ENCODE measurements at regions not wholly inside any gene's neighbourhood (a gene's known extent, or its start where the extent isn't known, plus 50 kb on each side); places are given as distances from the start of the nearest gene placed in this dataset.

DNA sequence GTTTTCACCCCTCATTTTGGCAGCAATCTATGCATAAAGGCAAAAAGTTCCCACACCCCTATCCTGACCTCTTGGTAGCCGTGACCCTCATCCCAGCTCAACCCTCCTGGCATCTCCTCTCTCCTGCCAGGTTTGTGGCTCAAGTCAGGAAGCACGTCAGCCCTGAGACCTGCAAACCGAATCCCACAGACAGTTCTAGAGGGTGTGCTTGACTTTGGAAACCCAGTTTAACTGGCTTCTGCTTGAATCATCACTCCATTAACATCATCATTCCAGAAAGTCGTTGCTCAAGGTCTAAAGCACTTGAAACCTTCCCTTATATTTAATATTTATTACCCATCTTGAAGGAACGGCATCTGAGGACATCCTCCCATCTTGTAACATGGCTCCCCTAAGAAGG is 133.4 kb upstream of the ERG start:
- no peak for ATAC-seq
- SMC1A ChIA-PET (ENCODE audit: uncharacterized antibody, unreplicated experiment), result no interaction called here
- in situ Hi-C loops (cut with MboI), result no loop called here
- no peaks in the 10 kb centered on the region for H3K36me3 ChIP-seq (ENCODE audit: control insufficient read depth in 2 of 2, insufficient read depth in 2 of 2, low read length in 1 of 2)
- H3K4me1 ChIP-seq (ENCODE audit: control insufficient read depth, insufficient read depth, low read length), result no peaks in the 10 kb centered on the region
- H3K79me2 ChIP-seq (ENCODE audit: control insufficient read depth, insufficient read depth, low read length), result no peaks in the 10 kb centered on the region
- H3K27me3 ChIP-seq (replicated peaks in 1 of 2; ENCODE audit: control insufficient read depth in 2 of 2, insufficient read depth in 2 of 2, low read length in 1 of 2), result no peaks in the 10 kb centered on the region; a peak in 1 of 4 replicates
- H3K27ac ChIP-seq (ENCODE audit: control insufficient read depth, insufficient read depth), result no peak overlapping the region
- H3K4me3 ChIP-seq, result no peak overlapping the region
- intact Hi-C loops (cut with micrococcal nuclease; ENCODE audit: unreplicated experiment), result no loop called here
- CTCF ChIA-PET, result no interaction called here
- H4K20me1 ChIP-seq (ENCODE audit: control insufficient read depth, insufficient read depth), result no peaks in the 10 kb centered on the region
- RAD21 ChIA-PET (ENCODE audit: unreplicated experiment), result no interaction called here
- POLR2A ChIA-PET, result no interaction called here
- H3K9ac ChIP-seq (ENCODE audit: control insufficient read depth, insufficient read depth, low read length), result no peak overlapping the region
- no peak overlapping the region for H3K4me2 ChIP-seq (ENCODE audit: control insufficient read depth, insufficient read depth)
- no TSS peak for BruUV-seq (replicated peaks)
- FAIRE-seq, result no peak
- no peak for DNase-seq (ENCODE audit: low read depth, low spot score)
- H3K9me3 ChIP-seq (replicated peaks; ENCODE audit: control insufficient read depth, insufficient read depth, low read length), result no peaks in the 10 kb centered on the region; the same call in 2 of the 3 replicates
- 1% methylated on average over 5 of the region's 5 CpGs for WGBS (ENCODE audit: insufficient coverage, insufficient replicate concordance, low lambda C conversion rate, missing lambda C conversion rate)
- no peak overlapping the region for H2AFZ ChIP-seq (ENCODE audit: control insufficient read depth, low read depth, low read length)
- TF ChIP-seq NFXL1 (IDR thresholded peaks at IDR 0.05; ENCODE audit: borderline replicate concordance) (no peak), IKZF2 (IDR thresholded peaks at IDR 0.05) (no peak), ETV6 (conservative IDR thresholded peaks at IDR 0.05 in 1 of 2, IDR thresholded peaks at IDR 0.05 in 1 of 2; ENCODE audit: borderline replicate concordance in 1 of 2, low read depth in 1 of 2) (no peak), STAT3 (IDR thresholded peaks at IDR 0.05; ENCODE audit: low read depth, low read length) (no peak), TCF7 (IDR thresholded peaks at IDR 0.05; ENCODE audit: borderline replicate concordance) (no peak), ESRRA (IDR thresholded peaks at IDR 0.05; ENCODE audit: low read length) (no peak), NR2F1 (conservative IDR thresholded peaks at IDR 0.05) (no peak), ZNF384 (IDR thresholded peaks at IDR 0.05; ENCODE audit: borderline replicate concordance, low read depth, low read length) (no peak), NFYB (IDR thresholded peaks at IDR 0.05; ENCODE audit: insufficient read depth, low read depth, low read length) (no peak), CHD4 (IDR thresholded peaks at IDR 0.05) (no peak), SIN3A (IDR thresholded peaks at IDR 0.05; ENCODE audit: low read depth, low read length) (no peak)
- TF ChIP-seq, protein P1, sequence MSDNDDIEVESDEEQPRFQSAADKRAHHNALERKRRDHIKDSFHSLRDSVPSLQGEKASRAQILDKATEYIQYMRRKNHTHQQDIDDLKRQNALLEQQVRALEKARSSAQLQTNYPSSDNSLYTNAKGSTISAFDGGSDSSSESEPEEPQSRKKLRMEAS (IDR thresholded peaks at IDR 0.05; ENCODE audit: low read depth, low read length), result no peak
